ENCODE measurements at regions not wholly inside any gene's neighbourhood (a gene's known extent, or its start where the extent isn't known, plus 50 kb on each side); places are given as distances from the start of the nearest gene placed in this dataset.

DNA sequence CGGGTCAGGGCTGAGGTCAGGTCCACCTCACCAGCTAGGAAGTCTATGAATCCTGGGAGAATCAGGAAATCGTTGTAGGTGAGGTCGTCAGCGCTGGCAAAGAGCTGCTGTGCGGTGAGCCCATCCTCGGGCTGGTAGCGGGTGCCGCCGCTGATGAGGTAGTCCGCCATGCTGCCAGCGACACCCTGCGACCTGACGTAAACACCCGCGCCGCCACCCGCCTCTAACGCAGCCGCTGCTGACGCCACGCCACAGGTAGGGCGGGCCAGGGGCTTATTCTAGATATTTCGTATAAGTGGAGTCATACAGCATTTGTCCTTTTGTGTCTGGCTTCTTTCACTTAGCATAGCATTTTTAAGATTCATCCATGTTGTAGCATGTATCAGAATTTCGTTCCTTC lies 220.2 kb upstream of the ATP6AP2 start:
- Histone ChIP-seq H3K9me3 (no peaks in the 10 kb centered on the region), H3K4me3 (ENCODE audit: low read depth, low read length) (no peak overlapping the region), H3K36me3 (no peaks in the 10 kb centered on the region), H3K27me3 (no peaks in the 10 kb centered on the region), H3K4me1 (no peaks in the 10 kb centered on the region)
- TF ChIP-seq CTCF (IDR thresholded peaks at IDR 0.05; ENCODE audit: low read depth, low read length): no peak
- no peak for DNase-seq

GRCh38 chrX:40359593-40359992 lies 221.2 kb upstream of the ATP6AP2 start:
- Histone ChIP-seq H3K9me3 (no peaks in the 10 kb centered on the region), H3K4me3 (ENCODE audit: low read depth, low read length) (no peak overlapping the region), H3K4me1 (no peaks in the 10 kb centered on the region), H3K27me3 (no peaks in the 10 kb centered on the region), H3K36me3 (no peaks in the 10 kb centered on the region)
- TF ChIP-seq CTCF (IDR thresholded peaks at IDR 0.05; ENCODE audit: low read depth, low read length): no peak
- no peak for DNase-seq

DNA sequence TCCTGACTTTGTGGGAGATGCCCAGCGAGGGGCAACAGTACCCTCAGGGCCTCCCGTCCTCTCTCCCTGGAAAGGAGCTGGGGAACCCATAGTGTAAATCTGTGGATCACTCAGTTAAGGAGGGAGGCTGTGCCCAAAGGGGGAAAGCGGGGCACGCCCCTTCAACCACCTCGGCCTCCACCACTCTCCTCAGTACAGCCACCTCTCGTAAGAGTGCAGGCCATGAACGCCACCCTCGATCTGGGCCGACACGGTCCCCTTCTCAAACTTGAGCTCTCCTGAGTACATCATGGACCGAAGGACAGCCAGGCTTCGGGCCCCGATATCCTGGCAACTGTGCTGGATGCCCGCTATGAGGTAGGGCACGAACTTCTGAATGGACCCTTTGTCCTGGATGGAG lies 221.8 kb upstream of the ATP6AP2 start:
- Histone ChIP-seq H3K4me3 (ENCODE audit: low read depth, low read length) (no peak overlapping the region), H3K4me1 (no peaks in the 10 kb centered on the region), H3K36me3 (no peaks in the 10 kb centered on the region), H3K27me3 (no peaks in the 10 kb centered on the region), H3K9me3 (no peaks in the 10 kb centered on the region)
- TF ChIP-seq CTCF (IDR thresholded peaks at IDR 0.05; ENCODE audit: low read depth, low read length): no peak
- DNase-seq: no peak

DNA sequence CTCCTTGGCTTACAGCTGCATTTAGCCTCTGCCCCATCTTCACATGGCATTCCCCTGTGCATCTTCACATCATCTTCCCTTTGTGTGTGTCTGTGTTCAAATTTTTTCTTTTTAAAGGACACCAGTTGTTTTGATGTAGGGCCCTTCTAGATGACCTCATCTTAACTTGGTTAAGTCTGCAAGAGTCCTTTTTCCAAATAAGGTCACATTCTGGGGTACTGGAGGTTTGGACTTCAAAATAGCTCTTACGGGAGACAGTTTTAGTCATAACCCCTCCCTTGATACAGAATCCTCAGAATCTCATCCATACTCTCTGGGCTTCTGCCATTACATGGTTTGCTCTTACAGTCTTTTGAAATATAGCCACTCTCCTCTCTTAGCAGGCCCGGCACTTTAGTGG lies 231.5 kb upstream of the ATP6AP2 start:
- H3K4me1 ChIP-seq: no peaks in the 10 kb centered on the region
- no peak overlapping the region for H3K4me3 ChIP-seq (ENCODE audit: low read depth, low read length)
- no peak for DNase-seq
- H3K27me3 ChIP-seq: no peaks in the 10 kb centered on the region
- TF ChIP-seq CTCF (IDR thresholded peaks at IDR 0.05; ENCODE audit: low read depth, low read length): no peak
- no peaks in the 10 kb centered on the region for H3K9me3 ChIP-seq
- H3K36me3 ChIP-seq: no peaks in the 10 kb centered on the region

DNA sequence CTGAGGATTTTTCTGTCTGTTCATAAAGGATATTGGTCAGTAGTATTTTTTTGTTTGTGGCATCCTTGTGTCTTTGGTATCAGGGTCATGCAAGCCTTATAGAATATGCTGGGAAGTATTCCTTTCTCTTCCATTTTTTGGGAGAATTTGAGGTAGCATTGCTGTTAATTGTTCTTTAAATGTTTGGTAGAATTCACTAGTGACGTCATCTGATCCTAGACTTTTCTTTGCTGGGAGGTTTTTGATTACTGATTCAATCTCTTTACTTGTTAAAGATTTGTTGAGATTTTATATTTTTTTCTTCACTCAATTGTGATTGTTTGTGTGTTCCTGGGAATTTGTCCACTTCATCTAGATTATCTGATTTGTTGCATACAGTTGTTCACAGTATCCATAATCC lies 234.4 kb upstream of the ATP6AP2 start:
- no peaks in the 10 kb centered on the region for H3K36me3 ChIP-seq
- H3K4me1 ChIP-seq: no peaks in the 10 kb centered on the region
- no peaks in the 10 kb centered on the region for H3K9me3 ChIP-seq
- H3K27me3 ChIP-seq: no peaks in the 10 kb centered on the region
- DNase-seq: no peak
- no peak for TF ChIP-seq CTCF (IDR thresholded peaks at IDR 0.05; ENCODE audit: low read depth, low read length)
- no peak overlapping the region for H3K4me3 ChIP-seq (ENCODE audit: low read depth, low read length)

DNA sequence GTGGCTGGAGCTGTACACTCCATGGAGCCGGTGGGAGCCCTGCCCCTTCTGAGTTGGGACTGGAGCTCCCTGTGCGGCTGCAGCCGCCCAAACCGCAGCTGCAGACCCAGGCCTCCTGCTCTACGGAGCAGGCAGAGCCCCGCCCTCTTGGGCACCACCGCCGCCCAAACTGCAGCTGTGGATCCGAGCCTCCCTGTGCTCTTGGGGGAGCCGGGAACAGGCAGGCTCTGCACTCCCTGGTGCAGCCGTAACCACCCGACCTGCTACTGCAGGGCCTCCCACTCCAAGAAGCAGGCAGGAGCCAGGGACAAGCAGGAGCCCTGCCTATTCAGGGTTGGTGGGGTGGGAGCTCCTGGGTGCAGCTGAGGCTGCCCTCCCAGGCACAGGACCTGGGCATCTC lies 237.5 kb upstream of the ATP6AP2 start:
- Histone ChIP-seq H3K27me3 (no peaks in the 10 kb centered on the region), H3K36me3 (no peaks in the 10 kb centered on the region), H3K4me1 (no peaks in the 10 kb centered on the region), H3K9me3 (no peaks in the 10 kb centered on the region), H3K4me3 (ENCODE audit: low read depth, low read length) (no peak overlapping the region)
- DNase-seq: no peak
- no peak for TF ChIP-seq CTCF (IDR thresholded peaks at IDR 0.05; ENCODE audit: low read depth, low read length)

Data from BE2C (cell line).